Gastrocnemius medialis (tissue), 4 donors: ENCODE measurements at regions not wholly inside any gene's neighbourhood (a gene's known extent, or its start where the extent isn't known, plus 50 kb on each side); places are given as distances from the start of the nearest gene placed in this dataset.

Experiments
- CTCF ChIP-seq, 5 experiments: fragments of 450-650 bp in 3 of 5; fragments of 200-600 bp in 2 of 5; sonication (generic) in 2 of 5; IDR thresholded peaks in 4 of 5; conservative IDR thresholded peaks in 1 of 5; 1 replicate in 4 of 5; 2 replicates in 1 of 5; pipeline ENCODE4 v1.5.1; 2016 to 2019; ENCODE audit warnings: antibody characterized with exemption in 5 of 5, mild to moderate bottlenecking in 3 of 5, moderate library complexity in 3 of 5
- POLR2A ChIP-seq, 2 donors: fragments of 450-650 bp; IDR thresholded peaks; one replicate each; pipeline ENCODE4 v1.6.1; 2017; ENCODE audit warnings: antibody characterized with exemption in 2 of 2, mild to moderate bottlenecking in 2 of 2, moderate library complexity in 2 of 2

GRCh38 chr2:45096996-45097395 lies 87.7 kb upstream of the SIX2 start:
- TF ChIP-seq CTCF (IDR thresholded peaks at IDR 0.05 in 4 of 5, conservative IDR thresholded peaks at IDR 0.05 in 1 of 5) (no peak), POLR2A (IDR thresholded peaks at IDR 0.05) (no peak)
